KBM-7 (cell line): ENCODE measurements at regions not wholly inside any gene's neighbourhood (a gene's known extent, or its start where the extent isn't known, plus 50 kb on each side); places are given as distances from the start of the nearest gene placed in this dataset.

Experiments used
- DNase-seq: peaks from one replicate; pipeline ENCODE4 v3.0.0-alpha.2; 2015
- in situ Hi-C: fragments of 300-500 bp; cut with MboI; formaldehyde crosslinking; loops from 2 replicates; pipeline ENCODE4 v1.14.3; 2020; ENCODE audit warnings: low sequenced_read_pairs, low pct_unique_long_range_greater_than_20kb, mixed read lengths

GRCh38 chr3:147733217-147733616, 324.1 kb downstream of the ZIC1 start:
- in situ Hi-C loops: no loop called here
- no peak for DNase-seq

DNA sequence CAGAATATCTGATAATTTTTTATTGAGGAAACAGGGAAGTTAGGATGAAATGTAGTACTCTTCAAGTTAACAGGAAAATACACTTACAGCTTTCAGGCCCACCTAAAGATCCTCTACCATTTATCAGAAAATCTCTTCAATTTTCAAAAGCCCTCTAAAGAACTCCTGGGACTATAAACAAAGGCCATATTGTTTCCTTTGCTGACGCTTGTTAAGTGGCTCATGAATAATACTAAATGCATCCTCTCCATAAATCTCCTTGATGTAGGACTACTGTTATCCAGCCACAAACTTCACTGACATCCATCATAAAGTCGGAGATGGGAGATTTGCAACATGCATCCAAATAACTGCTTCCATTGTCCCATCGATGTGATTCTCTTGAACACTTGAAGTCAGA, 326.5 kb downstream of the ZIC1 start:
- no peak for DNase-seq
- in situ Hi-C loops: no loop called here

GRCh38 chr3:147736226-147736625, 327.1 kb downstream of the ZIC1 start:
- DNase-seq: no peak
- in situ Hi-C loops: no loop called here

GRCh38 chr3:147737376-147737775, 328.2 kb downstream of the ZIC1 start:
- in situ Hi-C loops: no loop called here
- DNase-seq: no peak

GRCh38 chr3:147740928-147741327, 331.8 kb downstream of the ZIC1 start:
- in situ Hi-C loops: no loop called here
- DNase-seq: no peak

DNA sequence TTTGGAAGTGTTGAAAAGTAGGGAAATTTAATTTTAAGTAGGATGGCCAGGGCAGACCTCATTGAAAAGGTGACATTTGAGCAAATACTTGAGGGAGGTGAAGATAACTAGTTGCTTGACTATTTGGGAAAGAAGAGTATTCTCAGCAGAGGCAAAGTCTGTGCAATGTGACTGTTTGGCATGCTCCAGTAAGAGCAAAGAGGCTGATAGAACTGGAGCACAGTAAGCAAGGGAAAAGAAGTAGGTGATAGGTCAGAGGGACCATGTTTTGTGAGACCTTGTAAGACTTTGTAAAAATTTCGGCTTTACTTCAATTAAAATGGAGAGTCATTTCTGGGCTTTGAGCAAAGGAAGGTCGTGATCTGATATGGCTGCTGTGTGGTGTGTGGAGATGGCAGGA, 335.8 kb downstream of the ZIC1 start:
- no peak for DNase-seq
- in situ Hi-C loops: no loop called here

GRCh38 chr3:147755310-147755709, 346.1 kb downstream of the ZIC1 start:
- DNase-seq: no peak
- in situ Hi-C loops: no loop called here

DNA sequence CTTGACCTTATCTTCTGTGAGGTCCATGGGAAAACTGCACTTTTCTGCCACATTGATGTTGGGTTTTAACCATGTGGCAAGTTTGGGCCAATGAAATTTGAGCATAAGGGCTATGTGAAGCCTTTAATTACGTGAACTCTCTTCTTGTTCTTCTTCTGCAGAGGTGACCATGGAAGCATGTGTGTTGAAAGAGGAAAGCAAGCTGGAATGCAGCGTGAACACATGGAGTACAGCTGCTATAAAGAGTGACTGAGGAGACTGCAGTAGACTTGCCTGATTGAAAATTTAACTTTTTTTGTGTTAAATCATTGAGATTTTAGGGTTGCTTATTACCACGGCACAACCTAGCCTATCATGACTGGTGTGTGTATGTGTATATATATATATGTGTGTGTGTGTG, 347.3 kb downstream of the ZIC1 start:
- DNase-seq: no peak
- in situ Hi-C loops: no loop called here

GRCh38 chr3:147757866-147758265, 348.7 kb downstream of the ZIC1 start:
- in situ Hi-C loops: no loop called here
- no peak for DNase-seq

GRCh38 chr3:147758771-147759170, 349.6 kb downstream of the ZIC1 start:
- no peak for DNase-seq
- in situ Hi-C loops: no loop called here

GRCh38 chr3:147760085-147760484, 350.9 kb downstream of the ZIC1 start:
- no peak for DNase-seq
- in situ Hi-C loops: no loop called here

DNA sequence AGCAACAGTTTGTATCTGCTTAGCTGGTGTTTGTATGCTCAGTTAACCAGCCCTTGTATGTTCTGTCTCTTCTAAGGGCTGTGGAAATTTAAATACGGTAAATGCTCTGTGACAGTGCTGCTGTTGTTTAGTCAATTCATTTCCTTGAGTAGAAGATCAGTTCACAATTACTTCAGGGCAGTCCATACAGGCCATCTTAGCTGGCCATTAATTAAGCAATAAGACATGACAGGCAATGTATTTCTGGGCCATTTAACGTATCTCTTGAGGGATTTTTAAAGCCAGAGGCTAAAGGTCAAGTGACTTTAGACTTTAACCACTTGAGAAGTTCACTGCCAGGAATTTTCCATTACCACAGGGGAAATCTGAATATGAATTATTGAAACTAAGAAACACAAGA, 351.8 kb downstream of the ZIC1 start:
- in situ Hi-C loops: no loop called here
- DNase-seq: no peak

GRCh38 chr3:147773116-147773630, 364.0 kb downstream of the ZIC1 start:
- in situ Hi-C loops: no loop called here
- DNase-seq: no peak

DNA sequence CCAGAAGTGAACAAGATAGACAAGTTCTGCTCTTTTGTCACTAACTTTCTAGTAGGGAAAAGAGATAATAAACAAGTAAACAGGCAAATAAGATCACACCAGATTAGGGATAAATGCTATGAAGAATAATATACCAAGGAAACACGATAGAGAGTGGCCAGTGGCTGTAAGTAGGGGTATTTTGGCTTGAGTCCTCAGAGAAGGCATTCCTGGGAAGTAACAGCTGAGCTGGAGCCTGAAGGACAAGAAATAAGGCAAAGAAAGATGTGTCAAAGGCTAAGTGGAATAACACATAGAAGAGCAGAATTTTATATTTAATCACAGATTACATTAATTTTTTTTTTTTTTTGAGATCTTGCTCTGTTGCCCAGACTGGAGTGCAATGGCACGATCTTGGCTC, 366.2 kb downstream of the ZIC1 start:
- DNase-seq: no peak
- in situ Hi-C loops: no loop called here

DNA sequence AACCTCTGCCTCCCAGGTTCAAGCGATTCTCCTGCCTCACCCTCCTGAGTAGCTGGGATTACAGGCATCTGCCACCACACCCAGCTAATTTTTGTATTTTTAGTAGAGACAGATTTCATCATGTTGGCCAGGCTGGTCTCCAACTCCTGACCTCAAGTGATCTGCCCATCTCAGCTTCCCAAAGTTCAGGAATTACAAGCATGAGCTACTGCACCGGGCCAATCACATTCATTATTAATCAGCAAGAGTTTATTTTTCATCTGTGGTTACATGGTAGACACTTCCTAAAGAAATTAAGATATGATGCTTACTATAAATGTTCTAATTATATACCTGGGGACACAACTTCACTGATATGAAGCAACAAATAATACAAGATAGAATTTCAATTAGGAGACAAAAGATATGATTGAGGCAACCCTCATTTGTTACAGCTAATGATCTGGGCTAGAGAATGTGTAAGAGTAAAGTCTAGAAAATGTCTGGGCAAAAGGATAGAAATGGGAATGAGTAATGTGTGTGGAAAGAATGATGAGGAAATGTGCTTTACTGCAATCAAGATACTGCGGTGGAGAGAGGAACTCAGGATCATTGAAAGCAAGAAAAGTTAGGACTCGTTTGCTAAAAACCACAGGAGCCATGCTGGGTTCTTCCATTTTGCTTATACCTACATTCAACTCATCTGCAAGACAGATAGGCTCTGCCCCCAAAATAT, 366.8 kb downstream of the ZIC1 start:
- in situ Hi-C loops: no loop called here
- DNase-seq: no peak

- in situ Hi-C loops: no loop called here
- DNase-seq: no peak
These were observed 384.7 kb downstream of the ZIC1 start for GRCh38 chr3:147793841-147794240.

GRCh38 chr3:147794596-147794995, 385.4 kb downstream of the ZIC1 start:
- in situ Hi-C loops: no loop called here
- DNase-seq: no peak

- in situ Hi-C loops: no loop called here
- DNase-seq: no peak
These were observed 386.3 kb downstream of the ZIC1 start for GRCh38 chr3:147795418-147795817.

- no peak for DNase-seq
- in situ Hi-C loops: no loop called here
These were observed 387.9 kb downstream of the ZIC1 start for GRCh38 chr3:147797095-147797494.

DNA sequence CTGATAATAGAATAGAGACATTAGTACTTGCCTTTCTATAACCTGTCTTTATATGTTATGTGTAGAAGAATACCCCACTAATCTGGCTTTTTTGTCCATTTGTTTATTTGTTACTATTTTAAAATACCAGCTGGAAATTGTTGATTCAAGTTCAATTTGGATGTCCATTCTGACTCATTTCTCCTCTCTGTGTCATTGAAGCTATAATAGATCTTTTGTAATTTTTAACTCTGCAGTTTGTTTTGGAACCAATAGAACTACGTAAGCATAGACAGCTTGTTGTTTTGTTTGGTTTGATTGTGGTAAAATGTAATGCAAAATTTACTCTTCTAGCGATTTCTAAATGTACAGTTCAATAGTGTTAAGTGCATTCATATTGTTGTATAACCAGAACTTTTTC, 390.4 kb downstream of the ZIC1 start:
- in situ Hi-C loops: no loop called here

GRCh38 chr3:147807776-147808175, 398.6 kb downstream of the ZIC1 start:
- DNase-seq: no peak
- in situ Hi-C loops: no loop called here

More for the DNA sequence above, 390.4 kb downstream of the ZIC1 start:
- no peak for DNase-seq
